Upper lobe of right lung (tissue), 1 donor: ENCODE measurements at regions not wholly inside any gene's neighbourhood (a gene's known extent, or its start where the extent isn't known, plus 50 kb on each side); places are given as distances from the start of the nearest gene placed in this dataset.

Source experiments
- ATAC-seq: fragments of 200-7000 bp; cut with Tn5 transposase; one replicate; pipeline ENCODE4 v1.9.1; 2020; ENCODE audit warnings: mild to moderate bottlenecking, moderate library complexity
- DNase-seq: peaks from one replicate; pipeline ENCODE4 v3.0.0-alpha.2; 2020
- H3K27ac ChIP-seq: fragments of 200-600 bp; one replicate; pipeline ENCODE4 v1.8.0; 2022
- H3K27me3 ChIP-seq: fragments of 200-600 bp; one replicate; pipeline ENCODE4 v1.8.0; 2022; ENCODE audit warnings: mild to moderate bottlenecking
- H3K36me3 ChIP-seq: fragments of 200-600 bp; one replicate; pipeline ENCODE4 v1.8.0; 2022
- H3K4me1 ChIP-seq: fragments of 200-600 bp; one replicate; pipeline ENCODE4 v1.8.0; 2022
- H3K4me3 ChIP-seq: fragments of 200-600 bp; one replicate; pipeline ENCODE4 v1.8.0; 2022; ENCODE audit warnings: mild to moderate bottlenecking
- H3K9me3 ChIP-seq: fragments of 200-600 bp; one replicate; pipeline ENCODE4 v1.8.0; 2022
- intact Hi-C: fragments of 100-400 bp; cut with DNase I; formaldehyde crosslinking; loops from one replicate; pipeline ENCODE4 v1.11.0; 2022
- TF ChIP-seq, protein P1 (sequence below): fragments of 200-600 bp; IDR thresholded peaks from one replicate; pipeline ENCODE4 v1.8.0; 2022; ENCODE audit warnings: antibody characterized with exemption
- donor health status: DM: no; HTN: yes; CAD: no; lungs with severe emphysema.

- intact Hi-C loops = no loop called here
- Histone ChIP-seq H3K4me1 (no peaks in the 10 kb centered on the region), H3K4me3 (no peak overlapping the region), H3K27me3 (no peaks in the 10 kb centered on the region), H3K9me3 (no peaks in the 10 kb centered on the region), H3K36me3 (no peaks in the 10 kb centered on the region), H3K27ac (no peak overlapping the region)
- TF ChIP-seq, protein P1, sequence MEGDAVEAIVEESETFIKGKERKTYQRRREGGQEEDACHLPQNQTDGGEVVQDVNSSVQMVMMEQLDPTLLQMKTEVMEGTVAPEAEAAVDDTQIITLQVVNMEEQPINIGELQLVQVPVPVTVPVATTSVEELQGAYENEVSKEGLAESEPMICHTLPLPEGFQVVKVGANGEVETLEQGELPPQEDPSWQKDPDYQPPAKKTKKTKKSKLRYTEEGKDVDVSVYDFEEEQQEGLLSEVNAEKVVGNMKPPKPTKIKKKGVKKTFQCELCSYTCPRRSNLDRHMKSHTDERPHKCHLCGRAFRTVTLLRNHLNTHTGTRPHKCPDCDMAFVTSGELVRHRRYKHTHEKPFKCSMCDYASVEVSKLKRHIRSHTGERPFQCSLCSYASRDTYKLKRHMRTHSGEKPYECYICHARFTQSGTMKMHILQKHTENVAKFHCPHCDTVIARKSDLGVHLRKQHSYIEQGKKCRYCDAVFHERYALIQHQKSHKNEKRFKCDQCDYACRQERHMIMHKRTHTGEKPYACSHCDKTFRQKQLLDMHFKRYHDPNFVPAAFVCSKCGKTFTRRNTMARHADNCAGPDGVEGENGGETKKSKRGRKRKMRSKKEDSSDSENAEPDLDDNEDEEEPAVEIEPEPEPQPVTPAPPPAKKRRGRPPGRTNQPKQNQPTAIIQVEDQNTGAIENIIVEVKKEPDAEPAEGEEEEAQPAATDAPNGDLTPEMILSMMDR = no peak
- DNase-seq (no peak), ATAC-seq (no peak)
Measured at GRCh38 chr10:85012305-85012704, 683.9 kb downstream of the CCSER2 start.

DNA sequence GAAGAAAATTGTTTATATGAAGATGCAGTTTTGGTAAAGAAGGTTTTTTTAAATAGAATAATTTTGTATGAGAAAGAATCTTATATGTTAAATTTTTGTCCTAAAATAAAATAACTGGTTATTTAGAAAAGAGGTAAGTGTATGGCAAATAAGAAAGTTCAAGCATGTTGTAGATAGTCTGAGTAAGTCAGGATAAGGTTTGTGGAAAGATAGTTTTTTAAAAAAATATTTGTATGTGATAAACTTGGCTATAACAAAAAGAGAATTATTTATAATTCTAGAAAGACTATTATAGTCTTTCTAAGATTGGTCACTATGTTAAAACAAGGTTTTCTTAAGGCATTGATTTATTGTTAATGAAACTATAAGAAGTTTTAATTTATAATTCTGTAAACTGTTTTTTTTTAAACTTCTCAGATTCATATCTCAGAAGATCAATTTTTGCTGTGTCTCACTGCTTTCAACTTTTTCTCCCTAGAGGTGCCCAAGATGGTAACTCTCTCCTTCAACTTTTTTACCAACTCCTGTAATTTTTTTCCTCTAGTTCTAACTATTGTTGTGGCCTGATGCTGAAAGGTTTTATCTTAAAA is 698.6 kb downstream of the CCSER2 start:
- TF ChIP-seq, protein P1 = no peak
- ATAC-seq (no peak), DNase-seq (no peak)
- intact Hi-C loops = no loop called here
- Histone ChIP-seq H3K36me3 (no peaks in the 10 kb centered on the region), H3K27me3 (no peaks in the 10 kb centered on the region), H3K4me3 (no peak overlapping the region), H3K27ac (no peak overlapping the region), H3K9me3 (no peaks in the 10 kb centered on the region), H3K4me1 (no peaks in the 10 kb centered on the region)

DNA sequence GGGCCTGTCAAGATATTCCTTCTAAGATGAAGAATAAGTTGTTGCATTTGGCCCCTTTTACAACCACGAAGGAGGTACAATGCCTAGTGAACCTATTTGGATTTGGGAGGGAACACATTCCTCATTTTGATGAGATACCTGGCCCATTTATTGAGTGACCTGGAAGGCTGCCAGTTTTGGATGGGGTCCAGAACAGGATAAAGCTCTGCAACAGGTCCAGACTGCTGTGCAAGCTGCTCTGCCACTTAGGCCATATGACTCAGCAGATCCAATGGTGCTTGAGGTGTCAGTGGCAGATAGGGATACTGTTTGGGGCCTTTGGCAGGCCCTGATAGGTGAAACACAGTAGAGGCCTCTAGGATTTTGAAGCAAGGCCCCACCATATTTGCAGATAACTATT is 704.6 kb downstream of the CCSER2 start:
- ATAC-seq = no peak
- no peaks in the 10 kb centered on the region for H3K4me1 ChIP-seq
- no peak overlapping the region for H3K27ac ChIP-seq
- intact Hi-C loops = no loop called here
- no peaks in the 10 kb centered on the region for H3K36me3 ChIP-seq
- no peaks in the 10 kb centered on the region for H3K27me3 ChIP-seq
- no peaks in the 10 kb centered on the region for H3K9me3 ChIP-seq
- TF ChIP-seq, protein P1 = no peak
- no peak for DNase-seq
- H3K4me3 ChIP-seq = no peak overlapping the region

DNA sequence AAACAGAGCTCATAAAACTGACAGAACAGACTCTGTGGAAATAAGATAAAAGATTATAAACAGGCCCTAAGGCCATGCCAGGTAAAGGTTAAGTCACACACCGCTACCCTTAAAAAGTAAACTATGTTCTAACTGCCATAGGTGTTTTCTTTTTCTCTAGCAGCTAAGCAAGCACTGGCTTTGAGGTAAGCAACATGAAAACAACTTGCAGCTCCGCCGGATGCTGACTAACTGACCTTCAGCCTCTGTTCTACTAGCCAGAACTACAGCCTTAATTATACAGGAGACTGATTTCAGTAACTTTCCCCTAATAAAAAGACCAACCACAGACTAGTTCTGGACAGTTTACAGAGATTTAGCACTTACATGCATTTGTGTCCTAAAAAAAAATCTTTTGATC is 708.3 kb downstream of the CCSER2 start:
- ATAC-seq = no peak
- H3K36me3 ChIP-seq = no peaks in the 10 kb centered on the region

DNA sequence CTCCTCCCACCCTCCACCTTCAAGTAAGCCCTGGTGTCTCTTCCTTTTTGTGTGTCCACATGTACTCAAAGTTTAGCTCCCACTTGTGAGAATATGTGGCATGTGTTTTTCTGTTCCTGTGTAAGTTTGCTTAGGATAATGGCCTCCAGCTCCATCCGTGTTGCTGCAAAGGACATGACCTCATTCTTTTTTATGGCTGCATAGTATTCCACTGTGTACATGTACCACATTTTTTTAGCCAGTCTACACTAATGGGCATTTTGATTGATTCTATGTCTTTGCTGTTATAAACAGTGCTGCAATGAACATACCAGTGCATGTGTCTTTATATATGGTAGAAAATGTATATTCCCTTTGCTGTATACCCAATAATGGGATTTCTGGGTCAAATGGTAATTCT is 710.9 kb downstream of the CCSER2 start:
- TF ChIP-seq, protein P1 = no peak
- Histone ChIP-seq H3K9me3 (no peaks in the 10 kb centered on the region), H3K4me1 (no peaks in the 10 kb centered on the region), H3K27ac (no peak overlapping the region), H3K36me3 (no peaks in the 10 kb centered on the region), H3K27me3 (no peaks in the 10 kb centered on the region), H3K4me3 (no peak overlapping the region)
- ATAC-seq (no peak), DNase-seq (no peak)
- intact Hi-C loops = no loop called here

More for the DNA sequence above, 708.3 kb downstream of the CCSER2 start:
- H3K4me3 ChIP-seq = no peak overlapping the region
- TF ChIP-seq, protein P1 = no peak
- H3K9me3 ChIP-seq = no peaks in the 10 kb centered on the region
- no peak overlapping the region for H3K27ac ChIP-seq
- H3K27me3 ChIP-seq = no peaks in the 10 kb centered on the region
- no peak for DNase-seq
- intact Hi-C loops = no loop called here
- no peaks in the 10 kb centered on the region for H3K4me1 ChIP-seq

GRCh38 chr10:85043207-85043606 is 714.8 kb downstream of the CCSER2 start:
- intact Hi-C loops = no loop called here
- TF ChIP-seq, protein P1 = no peak

More at GRCh38 chr10:85043207-85043606, 714.8 kb downstream of the CCSER2 start:
- H3K36me3 ChIP-seq = no peaks in the 10 kb centered on the region
- no peak for ATAC-seq
- no peaks in the 10 kb centered on the region for H3K9me3 ChIP-seq
- DNase-seq = no peak
- no peaks in the 10 kb centered on the region for H3K4me1 ChIP-seq
- H3K27me3 ChIP-seq = no peaks in the 10 kb centered on the region
- no peak overlapping the region for H3K4me3 ChIP-seq
- no peak overlapping the region for H3K27ac ChIP-seq
